ENCODE measurements at regions not wholly inside any gene's neighbourhood (a gene's known extent, or its start where the extent isn't known, plus 50 kb on each side); places are given as distances from the start of the nearest gene placed in this dataset.

DNA sequence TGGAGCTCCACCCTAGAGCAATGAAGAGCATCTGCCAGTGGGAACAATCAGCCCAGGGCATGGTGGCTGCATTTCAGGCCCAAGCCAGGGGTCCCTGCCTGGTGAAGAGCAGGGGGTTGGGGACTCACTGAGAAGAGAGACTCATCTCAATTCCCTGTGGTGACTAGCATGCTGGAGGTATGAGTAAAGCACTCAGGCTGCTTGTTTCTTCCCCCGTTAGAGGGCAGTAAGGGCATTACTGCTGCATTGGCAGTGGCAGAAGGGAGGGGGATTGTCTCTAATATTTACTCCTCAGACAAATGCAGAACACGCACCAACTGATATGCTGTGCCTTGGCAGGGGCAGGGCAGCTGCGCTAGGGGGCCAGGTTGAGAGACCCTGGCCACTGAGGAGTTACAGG is 329.1 kb downstream of the SLITRK5 start:
- TF ChIP-seq, protein P1, sequence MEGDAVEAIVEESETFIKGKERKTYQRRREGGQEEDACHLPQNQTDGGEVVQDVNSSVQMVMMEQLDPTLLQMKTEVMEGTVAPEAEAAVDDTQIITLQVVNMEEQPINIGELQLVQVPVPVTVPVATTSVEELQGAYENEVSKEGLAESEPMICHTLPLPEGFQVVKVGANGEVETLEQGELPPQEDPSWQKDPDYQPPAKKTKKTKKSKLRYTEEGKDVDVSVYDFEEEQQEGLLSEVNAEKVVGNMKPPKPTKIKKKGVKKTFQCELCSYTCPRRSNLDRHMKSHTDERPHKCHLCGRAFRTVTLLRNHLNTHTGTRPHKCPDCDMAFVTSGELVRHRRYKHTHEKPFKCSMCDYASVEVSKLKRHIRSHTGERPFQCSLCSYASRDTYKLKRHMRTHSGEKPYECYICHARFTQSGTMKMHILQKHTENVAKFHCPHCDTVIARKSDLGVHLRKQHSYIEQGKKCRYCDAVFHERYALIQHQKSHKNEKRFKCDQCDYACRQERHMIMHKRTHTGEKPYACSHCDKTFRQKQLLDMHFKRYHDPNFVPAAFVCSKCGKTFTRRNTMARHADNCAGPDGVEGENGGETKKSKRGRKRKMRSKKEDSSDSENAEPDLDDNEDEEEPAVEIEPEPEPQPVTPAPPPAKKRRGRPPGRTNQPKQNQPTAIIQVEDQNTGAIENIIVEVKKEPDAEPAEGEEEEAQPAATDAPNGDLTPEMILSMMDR (IDR thresholded peaks at IDR 0.05; ENCODE audit: poor library complexity) = no peak
- no peak for TF ChIP-seq EZH2 (IDR thresholded peaks at IDR 0.05; ENCODE audit: borderline replicate concordance)
